ENCODE measurements at regions not wholly inside any gene's neighbourhood (a gene's known extent, or its start where the extent isn't known, plus 50 kb on each side); places are given as distances from the start of the nearest gene placed in this dataset.
A peak's percentile ranks its signal among the peaks of the same experiment; 100 is the strongest.

DNA sequence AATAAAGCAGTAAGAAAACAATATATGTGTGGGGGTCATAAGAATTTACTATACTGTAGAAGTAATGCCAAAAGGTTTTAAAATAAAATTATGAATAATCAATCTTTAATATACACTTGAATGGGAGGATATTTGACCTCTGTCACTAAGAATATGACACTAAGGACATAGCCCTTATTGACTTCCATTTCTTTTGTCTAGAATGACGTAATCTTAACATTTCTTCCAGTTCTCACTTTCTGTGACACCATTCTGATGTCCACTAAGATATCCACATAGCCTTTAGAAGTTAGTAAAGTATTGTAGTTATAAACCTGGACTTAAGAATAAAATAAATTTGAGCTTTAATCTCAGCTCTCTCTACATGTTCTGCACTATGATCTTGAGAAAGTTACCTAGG is 1050.7 kb downstream of the TLE4 start:
- no peak overlapping the region for H3K27ac ChIP-seq (ENCODE audit: low read depth, low read length)
- no peak overlapping the region for H3K4me3 ChIP-seq (ENCODE audit: low read depth, low read length)
- H3K27me3 ChIP-seq (ENCODE audit: insufficient read depth, low read length) = no peaks in the 10 kb centered on the region
- H2AFZ ChIP-seq (ENCODE audit: low read length, unreplicated experiment) = no peak overlapping the region
- no peaks in the 10 kb centered on the region for H3K36me3 ChIP-seq (ENCODE audit: insufficient read depth, low read length)
- no peaks in the 10 kb centered on the region for H3K4me1 ChIP-seq (ENCODE audit: control insufficient read depth, insufficient read depth, low read length, unreplicated experiment)
- no peaks in the 10 kb centered on the region for H3K79me2 ChIP-seq (ENCODE audit: control insufficient read depth, insufficient read depth, low read length, unreplicated experiment)

DNA sequence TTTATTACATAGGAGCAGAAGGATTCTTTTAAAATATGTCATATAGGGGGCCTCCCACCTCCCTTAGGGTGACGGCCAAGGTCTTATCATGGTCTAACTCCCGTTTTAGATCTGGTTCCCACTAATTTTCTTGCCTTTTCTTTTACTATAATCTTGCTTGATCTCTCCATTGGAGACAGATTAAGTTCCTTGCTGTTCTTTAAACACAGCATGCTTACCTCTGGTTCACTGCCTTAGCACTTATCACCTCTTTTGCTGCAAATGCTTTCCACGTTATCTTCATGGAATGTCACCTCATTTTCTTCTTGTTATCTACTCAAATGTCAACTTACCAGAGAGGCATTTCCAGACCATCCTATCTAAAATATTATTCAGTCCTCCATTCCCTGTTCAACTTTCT is 1047.6 kb downstream of the TLE4 start:
- H3K36me3 ChIP-seq (ENCODE audit: insufficient read depth, low read length) = no peaks in the 10 kb centered on the region
- no peak overlapping the region for H3K4me3 ChIP-seq (ENCODE audit: low read depth, low read length)
- H3K4me1 ChIP-seq (ENCODE audit: control insufficient read depth, insufficient read depth, low read length, unreplicated experiment) = no peaks in the 10 kb centered on the region
- no peaks in the 10 kb centered on the region for H3K27me3 ChIP-seq (ENCODE audit: insufficient read depth, low read length)
- no peak overlapping the region for H2AFZ ChIP-seq (ENCODE audit: low read length, unreplicated experiment)
- H3K27ac ChIP-seq (ENCODE audit: low read depth, low read length) = no peak overlapping the region
- no peaks in the 10 kb centered on the region for H3K79me2 ChIP-seq (ENCODE audit: control insufficient read depth, insufficient read depth, low read length, unreplicated experiment)

DNA sequence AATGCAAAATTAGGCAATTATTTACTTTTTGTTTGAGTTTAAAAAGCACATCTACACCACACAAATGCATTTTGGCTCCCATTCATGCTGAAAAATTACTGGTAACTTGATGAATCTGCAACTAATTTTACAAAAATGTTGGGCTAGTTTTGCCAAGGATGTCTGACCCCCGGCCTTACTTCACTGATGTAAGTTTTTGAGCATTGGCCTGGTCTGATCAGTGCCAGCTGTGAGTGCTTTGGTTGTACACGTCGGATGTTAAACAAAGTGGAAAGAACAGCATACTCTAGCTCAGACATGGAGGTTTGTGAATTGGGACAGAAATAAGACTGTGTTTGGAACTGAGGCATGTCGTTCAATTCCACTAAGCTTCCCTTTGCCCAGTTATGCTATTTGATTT is 1044.2 kb downstream of the TLE4 start:
- Histone ChIP-seq H2AFZ (ENCODE audit: low read length, unreplicated experiment) (peak overlapping the region; percentile 34), H3K4me1 (ENCODE audit: control insufficient read depth, insufficient read depth, low read length, unreplicated experiment) (no peaks in the 10 kb centered on the region), H3K79me2 (ENCODE audit: control insufficient read depth, insufficient read depth, low read length, unreplicated experiment) (no peaks in the 10 kb centered on the region), H3K27ac (ENCODE audit: low read depth, low read length) (no peak overlapping the region), H3K27me3 (ENCODE audit: insufficient read depth, low read length) (no peaks in the 10 kb centered on the region), H3K4me3 (ENCODE audit: low read depth, low read length) (no peak overlapping the region), H3K36me3 (ENCODE audit: insufficient read depth, low read length) (no peaks in the 10 kb centered on the region)

DNA sequence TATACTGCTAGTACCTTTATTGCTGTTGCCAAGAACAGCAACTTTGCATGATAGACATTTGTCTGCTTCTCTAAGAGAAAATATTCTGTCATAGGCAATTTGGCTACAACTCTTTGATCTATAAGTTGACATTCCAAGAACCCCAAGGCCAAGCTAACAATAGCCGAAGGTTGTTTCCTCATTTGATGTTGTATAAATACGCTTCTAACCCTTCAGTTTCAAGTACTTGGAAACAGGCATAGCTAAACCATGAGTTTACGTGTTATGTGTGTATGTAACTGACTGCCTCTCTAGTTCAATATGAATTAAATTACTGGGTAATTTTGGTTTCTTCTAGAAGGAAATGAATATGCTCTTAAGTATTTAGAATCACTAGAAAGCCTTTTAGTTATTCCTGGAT is 1034.0 kb downstream of the TLE4 start:
- Histone ChIP-seq H3K4me3 (ENCODE audit: low read depth, low read length) (no peak overlapping the region), H2AFZ (ENCODE audit: low read length, unreplicated experiment) (no peak overlapping the region), H3K27me3 (ENCODE audit: insufficient read depth, low read length) (no peaks in the 10 kb centered on the region), H3K4me1 (ENCODE audit: control insufficient read depth, insufficient read depth, low read length, unreplicated experiment) (no peaks in the 10 kb centered on the region), H3K27ac (ENCODE audit: low read depth, low read length) (no peak overlapping the region), H3K36me3 (ENCODE audit: insufficient read depth, low read length) (no peaks in the 10 kb centered on the region), H3K79me2 (ENCODE audit: control insufficient read depth, insufficient read depth, low read length, unreplicated experiment) (no peaks in the 10 kb centered on the region)

DNA sequence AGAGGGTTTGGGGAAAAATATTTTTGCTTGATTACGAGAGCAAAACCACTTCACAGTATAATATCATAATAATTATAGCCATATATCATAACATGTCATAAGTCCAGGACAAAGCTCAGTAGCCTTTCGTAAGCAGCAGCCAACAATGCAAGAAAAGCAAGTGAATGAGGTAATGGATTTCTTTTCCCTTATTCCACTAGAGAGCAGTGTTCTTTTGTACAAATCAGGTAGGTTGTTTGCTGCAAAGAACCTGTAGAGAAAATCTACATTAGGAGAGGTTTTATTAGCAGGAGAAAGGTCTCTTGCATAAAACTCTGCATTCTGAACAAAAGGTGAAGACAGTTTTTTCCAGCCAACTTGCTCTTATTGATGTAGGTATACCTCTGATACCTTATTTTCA is 1033.4 kb downstream of the TLE4 start:
- Histone ChIP-seq H3K4me1 (ENCODE audit: control insufficient read depth, insufficient read depth, low read length, unreplicated experiment) (no peaks in the 10 kb centered on the region), H3K27me3 (ENCODE audit: insufficient read depth, low read length) (no peaks in the 10 kb centered on the region), H3K4me3 (ENCODE audit: low read depth, low read length) (no peak overlapping the region), H2AFZ (ENCODE audit: low read length, unreplicated experiment) (no peak overlapping the region), H3K36me3 (ENCODE audit: insufficient read depth, low read length) (no peaks in the 10 kb centered on the region), H3K79me2 (ENCODE audit: control insufficient read depth, insufficient read depth, low read length, unreplicated experiment) (no peaks in the 10 kb centered on the region), H3K27ac (ENCODE audit: low read depth, low read length) (no peak overlapping the region)

DNA sequence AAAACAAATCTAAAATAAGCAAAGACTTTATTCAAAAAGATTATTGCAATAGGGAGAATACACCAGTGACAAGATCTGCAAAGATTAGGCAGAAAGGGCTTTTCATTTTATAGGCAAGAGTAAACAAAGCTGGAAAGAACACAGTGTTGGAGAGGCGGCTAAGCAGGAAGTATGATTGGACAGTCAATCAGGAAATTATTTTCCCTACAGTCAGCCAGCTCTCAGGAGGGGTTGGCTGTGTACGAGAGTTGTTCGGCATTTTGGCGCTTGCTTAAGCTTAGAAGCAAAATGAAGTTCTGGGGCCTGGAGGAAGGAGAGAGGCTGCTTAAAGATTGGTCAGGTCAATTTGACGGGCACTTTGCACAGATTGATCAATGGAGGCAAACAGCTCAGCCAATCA is 1030.5 kb downstream of the TLE4 start:
- no peaks in the 10 kb centered on the region for H3K79me2 ChIP-seq (ENCODE audit: control insufficient read depth, insufficient read depth, low read length, unreplicated experiment)
- no peaks in the 10 kb centered on the region for H3K36me3 ChIP-seq (ENCODE audit: insufficient read depth, low read length)
- no peaks in the 10 kb centered on the region for H3K4me1 ChIP-seq (ENCODE audit: control insufficient read depth, insufficient read depth, low read length, unreplicated experiment)
- no peak overlapping the region for H3K4me3 ChIP-seq (ENCODE audit: low read depth, low read length)
- no peak overlapping the region for H2AFZ ChIP-seq (ENCODE audit: low read length, unreplicated experiment)
- H3K27ac ChIP-seq (ENCODE audit: low read depth, low read length) = no peak overlapping the region
- no peaks in the 10 kb centered on the region for H3K27me3 ChIP-seq (ENCODE audit: insufficient read depth, low read length)

DNA sequence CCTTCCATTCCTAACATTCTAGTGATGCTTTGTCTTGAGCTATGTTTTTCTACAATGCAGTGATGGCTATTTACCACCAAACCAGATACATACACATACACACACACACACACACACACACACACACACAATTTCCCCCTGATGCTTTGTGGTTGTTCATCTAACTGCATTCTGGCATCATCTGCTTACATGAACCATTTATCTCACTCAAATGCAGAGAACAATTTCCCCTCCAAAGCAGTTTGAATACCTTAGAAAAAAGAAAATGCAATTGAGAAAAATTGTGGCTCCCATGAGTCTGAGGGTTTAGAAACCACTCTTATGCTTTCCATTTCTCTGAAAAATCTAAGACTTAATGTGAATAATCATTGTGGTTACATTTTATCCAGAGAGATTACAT is 1024.8 kb downstream of the TLE4 start:
- Histone ChIP-seq H3K27ac (ENCODE audit: low read depth, low read length) (no peak overlapping the region), H2AFZ (ENCODE audit: low read length, unreplicated experiment) (no peak overlapping the region), H3K79me2 (ENCODE audit: control insufficient read depth, insufficient read depth, low read length, unreplicated experiment) (no peaks in the 10 kb centered on the region), H3K4me1 (ENCODE audit: control insufficient read depth, insufficient read depth, low read length, unreplicated experiment) (no peaks in the 10 kb centered on the region), H3K36me3 (ENCODE audit: insufficient read depth, low read length) (no peaks in the 10 kb centered on the region), H3K27me3 (ENCODE audit: insufficient read depth, low read length) (no peaks in the 10 kb centered on the region), H3K4me3 (ENCODE audit: low read depth, low read length) (no peak overlapping the region)

DNA sequence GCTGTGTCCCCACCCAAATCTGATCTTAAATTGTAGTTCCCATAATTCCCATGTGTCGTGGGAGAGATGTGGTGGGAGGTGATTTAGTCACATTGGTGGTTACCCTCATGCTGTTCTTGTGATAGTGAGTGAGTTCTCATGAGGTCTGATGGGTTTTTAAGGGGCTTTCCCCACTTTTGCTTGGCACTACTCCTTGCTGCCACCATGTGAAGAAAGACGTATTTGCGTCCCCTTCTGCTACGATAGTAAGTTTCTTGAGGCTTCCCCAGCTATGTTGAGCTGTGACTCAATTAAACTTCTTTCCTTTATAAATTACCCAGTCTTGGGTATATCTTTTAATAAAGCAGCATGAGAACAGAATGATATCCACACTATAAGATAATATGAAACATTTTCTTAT is 1023.4 kb downstream of the TLE4 start:
- Histone ChIP-seq H3K4me1 (ENCODE audit: control insufficient read depth, insufficient read depth, low read length, unreplicated experiment) (no peaks in the 10 kb centered on the region), H3K4me3 (ENCODE audit: low read depth, low read length) (no peak overlapping the region), H3K27me3 (ENCODE audit: insufficient read depth, low read length) (no peaks in the 10 kb centered on the region), H3K27ac (ENCODE audit: low read depth, low read length) (no peak overlapping the region), H3K79me2 (ENCODE audit: control insufficient read depth, insufficient read depth, low read length, unreplicated experiment) (no peaks in the 10 kb centered on the region), H2AFZ (ENCODE audit: low read length, unreplicated experiment) (no peak overlapping the region), H3K36me3 (ENCODE audit: insufficient read depth, low read length) (no peaks in the 10 kb centered on the region)

DNA sequence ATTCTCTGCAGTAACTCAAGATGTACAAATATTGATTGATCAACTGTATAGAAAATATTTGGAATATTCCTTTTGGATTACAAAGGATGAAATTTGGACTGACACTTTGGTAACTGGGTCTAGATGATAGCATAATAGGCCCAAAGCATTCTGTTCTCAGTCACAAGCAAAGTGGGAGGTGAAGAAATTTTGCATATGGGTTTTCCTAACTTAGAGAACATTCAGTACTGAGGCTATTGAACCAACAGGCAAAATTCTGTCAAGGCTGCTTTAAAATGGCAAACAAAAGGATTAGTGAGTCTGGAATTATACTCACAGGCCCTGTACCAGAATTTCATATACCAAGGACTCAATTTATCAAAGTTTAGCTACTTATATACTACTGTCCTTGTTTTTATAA is 1020.6 kb downstream of the TLE4 start:
- no peaks in the 10 kb centered on the region for H3K36me3 ChIP-seq (ENCODE audit: insufficient read depth, low read length)
- H3K27me3 ChIP-seq (ENCODE audit: insufficient read depth, low read length) = no peaks in the 10 kb centered on the region
- H3K27ac ChIP-seq (ENCODE audit: low read depth, low read length) = no peak overlapping the region
- no peaks in the 10 kb centered on the region for H3K79me2 ChIP-seq (ENCODE audit: control insufficient read depth, insufficient read depth, low read length, unreplicated experiment)
- no peak overlapping the region for H3K4me3 ChIP-seq (ENCODE audit: low read depth, low read length)
- H3K4me1 ChIP-seq (ENCODE audit: control insufficient read depth, insufficient read depth, low read length, unreplicated experiment) = no peaks in the 10 kb centered on the region
- no peak overlapping the region for H2AFZ ChIP-seq (ENCODE audit: low read length, unreplicated experiment)

DNA sequence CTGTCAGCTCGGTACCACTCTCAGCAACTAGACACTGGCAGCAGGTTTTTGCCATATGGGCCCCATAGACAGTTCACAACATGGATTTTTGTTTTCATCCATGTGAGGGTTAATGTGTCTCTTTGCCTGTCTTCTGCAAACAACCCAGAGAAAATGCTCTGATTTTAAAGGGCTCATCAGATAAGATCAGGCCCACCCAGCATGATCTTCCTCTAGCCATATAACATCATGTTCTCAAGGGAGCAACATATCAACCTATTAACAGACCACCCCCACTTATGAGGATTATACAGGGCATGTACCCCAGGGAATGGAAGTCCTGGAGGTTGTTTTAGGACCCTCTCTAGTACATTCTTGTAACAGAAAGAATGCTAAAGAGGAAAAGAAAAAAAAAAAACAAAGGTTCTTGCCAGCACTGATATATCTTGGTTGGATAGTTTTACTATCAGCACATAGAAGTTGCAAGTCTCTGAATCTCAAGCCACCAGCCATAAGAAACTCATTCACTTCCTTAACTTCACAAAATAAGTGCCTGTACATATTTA is 1015.1 kb downstream of the TLE4 start:
- H3K27me3 ChIP-seq (ENCODE audit: insufficient read depth, low read length) = no peaks in the 10 kb centered on the region
- no peaks in the 10 kb centered on the region for H3K79me2 ChIP-seq (ENCODE audit: control insufficient read depth, insufficient read depth, low read length, unreplicated experiment)
- H3K36me3 ChIP-seq (ENCODE audit: insufficient read depth, low read length) = no peaks in the 10 kb centered on the region
- no peak overlapping the region for H3K27ac ChIP-seq (ENCODE audit: low read depth, low read length)
- H3K4me3 ChIP-seq (ENCODE audit: low read depth, low read length) = no peak overlapping the region
- H3K4me1 ChIP-seq (ENCODE audit: control insufficient read depth, insufficient read depth, low read length, unreplicated experiment) = no peaks in the 10 kb centered on the region
- H2AFZ ChIP-seq (ENCODE audit: low read length, unreplicated experiment) = no peak overlapping the region

DNA sequence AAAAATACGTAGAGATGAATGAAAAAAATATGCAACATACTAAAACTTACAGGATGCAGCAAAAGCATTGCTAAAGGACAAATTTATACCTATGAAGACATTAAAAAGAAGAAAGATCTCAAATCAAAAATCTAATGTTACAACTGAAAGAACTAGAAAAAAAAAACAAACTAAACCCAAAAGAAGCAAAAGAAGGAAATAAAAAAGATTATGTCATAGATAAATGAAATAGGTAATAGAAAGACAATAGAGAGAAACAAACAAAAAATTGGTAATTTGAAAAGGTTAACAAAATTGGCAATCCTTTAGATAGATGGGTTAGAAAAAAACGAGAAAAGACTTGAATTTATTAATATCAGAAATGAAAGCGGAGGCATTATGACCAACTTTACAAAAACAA is 1000.2 kb downstream of the TLE4 start:
- no peaks in the 10 kb centered on the region for H3K4me1 ChIP-seq (ENCODE audit: control insufficient read depth, insufficient read depth, low read length, unreplicated experiment)
- H3K27me3 ChIP-seq (ENCODE audit: insufficient read depth, low read length) = no peaks in the 10 kb centered on the region
- H3K4me3 ChIP-seq (ENCODE audit: low read depth, low read length) = no peak overlapping the region
- no peak overlapping the region for H2AFZ ChIP-seq (ENCODE audit: low read length, unreplicated experiment)
- no peaks in the 10 kb centered on the region for H3K36me3 ChIP-seq (ENCODE audit: insufficient read depth, low read length)
- no peak overlapping the region for H3K27ac ChIP-seq (ENCODE audit: low read depth, low read length)
- H3K79me2 ChIP-seq (ENCODE audit: control insufficient read depth, insufficient read depth, low read length, unreplicated experiment) = no peaks in the 10 kb centered on the region
